Endothelial cell of umbilical vein (primary cell): ENCODE measurements at regions not wholly inside any gene's neighbourhood (a gene's known extent, or its start where the extent isn't known, plus 50 kb on each side); places are given as distances from the start of the nearest gene placed in this dataset.

Experiments used
- BruUV-seq: library from RNA; stranded (reverse); fragments of 400-500 nt; replicated peaks from 2 replicates; lab custom pipeline; 2021; lab: Mats Ljungman, UMichigan
- CTCF ChIA-PET: fragments of 300-600, 350-600 bp; sonication (Branson Sonifier 250); formaldehyde crosslinking; loops from one replicate; lab custom pipeline; 2021; ENCODE audit warnings: antibody characterized with exemption, inconsistent platforms; lab: Charles Lee
- POLR2A ChIA-PET: fragments of 300-600, 350-600 bp; sonication (Branson Sonifier 250); formaldehyde crosslinking; loops from one replicate; lab custom pipeline; 2021; ENCODE audit warnings: antibody characterized with exemption, inconsistent platforms; lab: Charles Lee
- DNase-seq: peaks from one replicate; pipeline ENCODE4 v3.0.0-alpha.2; 2011; ENCODE audit warnings: low read depth, low spot score
- FAIRE-seq: peaks from 2 replicates; lab custom pipeline; 2011; peaks lifted over from hg19 to GRCh38; lab: Jason Lieb, UNC
- H2AFZ ChIP-seq: 2 replicates; pipeline ENCODE4 v1.6.0; 2012; ENCODE audit warnings: low read depth, low read length, control low read depth, inconsistent platforms
- H3K27ac ChIP-seq: 2 replicates; pipeline ENCODE4 v1.5.1; 2011; ENCODE audit warnings: low read depth, mild to moderate bottlenecking, control low read depth, low read length, moderate library complexity; ENCODE audit not compliant: insufficient read depth
- H3K27me3 ChIP-seq, 2 experiments: 2 replicates each; pipeline versions ENCODE4 v1.6.0 to v1.6.1; 2011; ENCODE audit warnings: low read length in 2 of 2, mixed read lengths in 1 of 2; ENCODE audit not compliant: control insufficient read depth in 2 of 2, insufficient read depth in 2 of 2
- H3K36me3 ChIP-seq, 2 experiments: 2 replicates in 1 of 2; 3 replicates in 1 of 2; pipeline ENCODE4 v1.5.1; 2011; ENCODE audit warnings: low read length in 2 of 2, mild to moderate bottlenecking in 1 of 2, moderate library complexity in 1 of 2; ENCODE audit not compliant: control insufficient read depth in 2 of 2, insufficient read depth in 2 of 2; ENCODE audit errors: extremely low read depth in 1 of 2
- H3K4me1 ChIP-seq: 3 replicates; pipeline ENCODE4 v1.5.1; 2011; ENCODE audit warnings: mild to moderate bottlenecking, low read length; ENCODE audit not compliant: control insufficient read depth, insufficient read depth; ENCODE audit errors: extremely low read depth
- H3K4me2 ChIP-seq: 2 replicates; pipeline ENCODE4 v1.6.1; 2011; ENCODE audit warnings: low read length, control low read depth, mixed read lengths; ENCODE audit not compliant: insufficient read depth
- H3K4me3 ChIP-seq, 3 experiments: fragments of 200-600 bp in 1 of 3; sonication (generic), shearing (Covaris generic) in 1 of 3; replicated peaks in 1 of 3; 2 replicates each; pipeline ENCODE4 v1.5.1; 2011 to 2016; ENCODE audit warnings: control low read depth in 3 of 3, low read length in 3 of 3, mild to moderate bottlenecking in 2 of 3, inconsistent platforms in 1 of 3, low read depth in 1 of 3, moderate library complexity in 1 of 3; ENCODE audit not compliant: insufficient read depth in 1 of 3
- H3K79me2 ChIP-seq: 2 replicates; pipeline ENCODE4 v1.6.0; 2012; ENCODE audit warnings: low read length, inconsistent platforms; ENCODE audit not compliant: control insufficient read depth, insufficient read depth
- H3K9ac ChIP-seq: replicated peaks from 2 replicates; pipeline ENCODE3; 2011; ENCODE audit warnings: low read length, control low read depth; ENCODE audit not compliant: insufficient read depth; ENCODE audit errors: extremely low read depth
- H3K9me1 ChIP-seq: replicated peaks from 3 replicates; pipeline ENCODE4 v1.6.0; 2011; ENCODE audit warnings: mild to moderate bottlenecking, low read length; ENCODE audit not compliant: control insufficient read depth, insufficient read depth; ENCODE audit errors: extremely low read depth
- H3K9me3 ChIP-seq: replicated peaks from 2 replicates; pipeline ENCODE4 v1.5.1; 2012; ENCODE audit warnings: low read length, inconsistent platforms; ENCODE audit not compliant: control insufficient read depth, insufficient read depth
- H4K20me1 ChIP-seq: replicated peaks from 2 replicates; pipeline ENCODE3; 2011; ENCODE audit warnings: mild to moderate bottlenecking, low read length; ENCODE audit not compliant: control insufficient read depth, insufficient read depth; ENCODE audit errors: extremely low read depth
- CTCF ChIP-seq, 2 donors: IDR thresholded peaks; 1 replicate in 1 of 2; 2 replicates in 1 of 2; pipeline ENCODE4 v1.5.1; 2011; ENCODE audit warnings: low read length in 2 of 2, mild to moderate bottlenecking in 2 of 2, moderate library complexity in 2 of 2, control low read depth in 1 of 2, inconsistent platforms in 1 of 2, low read depth in 1 of 2; ENCODE audit not compliant: insufficient read depth in 1 of 2; ENCODE audit errors: extremely low read depth in 1 of 2
- EZH2 ChIP-seq: IDR thresholded peaks from 2 replicates; pipeline ENCODE4 v1.6.1; 2012; ENCODE audit warnings: borderline replicate concordance, low read depth, mild to moderate bottlenecking, moderate library complexity, low read length, inconsistent platforms; ENCODE audit not compliant: severe bottlenecking
- FOS ChIP-seq: IDR thresholded peaks from 2 replicates; pipeline ENCODE4 v1.6.1; 2011; ENCODE audit warnings: mild to moderate bottlenecking, low read length, moderate library complexity, borderline replicate concordance; ENCODE audit not compliant: insufficient read depth
- GATA2 ChIP-seq: IDR thresholded peaks from 2 replicates; pipeline ENCODE4 v1.7.0; 2011; ENCODE audit warnings: low read depth, mild to moderate bottlenecking, moderate library complexity, mixed read lengths, low read length; ENCODE audit not compliant: insufficient read length, insufficient read depth
- JUN ChIP-seq: IDR thresholded peaks from 2 replicates; pipeline ENCODE4 v1.6.1; 2011; ENCODE audit warnings: borderline replicate concordance, low read depth; ENCODE audit not compliant: insufficient read length, insufficient read depth
- MAX ChIP-seq: IDR thresholded peaks from 2 replicates; pipeline ENCODE4 v1.6.1; 2011; ENCODE audit not compliant: insufficient read depth, insufficient read length
- MYC ChIP-seq: IDR thresholded peaks from one replicate; pipeline ENCODE4 v1.6.1; 2011; ENCODE audit warnings: mild to moderate bottlenecking, low read depth, low read length
- POLR2A ChIP-seq: IDR thresholded peaks from 2 replicates; pipeline ENCODE4 v1.6.1; 2012; ENCODE audit warnings: low read depth, mild to moderate bottlenecking, control low read depth, low read length
- POLR2AphosphoS5 ChIP-seq: IDR thresholded peaks from 2 replicates; pipeline ENCODE4 v1.6.1; 2012; ENCODE audit warnings: low read depth, mild to moderate bottlenecking, control low read depth, low read length, moderate library complexity; ENCODE audit not compliant: insufficient read depth
- dilution Hi-C: fragments of 300-500 bp; cut with MboI; formaldehyde crosslinking; loops from one replicate; pipeline ENCODE4 v1.15.0; 2019; ENCODE audit warnings: low sequenced_read_pairs; ENCODE audit not compliant: extremely low pct_ligation_motif_present
- intact Hi-C: fragments of 100-400 bp; cut with micrococcal nuclease; formaldehyde crosslinking; loops from one replicate; pipeline ENCODE4 v1.10.0; 2022

GRCh38 chr13:58926858-58927257 lies 1236.9 kb downstream of the DIAPH3 start:
- Histone ChIP-seq H3K27me3 (no peaks in the 10 kb centered on the region), H3K4me2 (no peak overlapping the region), H3K9ac (no peak overlapping the region), H3K4me1 (no peaks in the 10 kb centered on the region), H3K9me3 (no peaks in the 10 kb centered on the region), H3K27ac (no peak overlapping the region), H3K36me3 (no peaks in the 10 kb centered on the region), H4K20me1 (no peaks in the 10 kb centered on the region), H3K4me3 (no peak overlapping the region), H3K9me1 (no peaks in the 10 kb centered on the region), H2AFZ (no peak overlapping the region), H3K79me2 (no peaks in the 10 kb centered on the region)
- CTCF ChIA-PET = no interaction called here
- dilution Hi-C loops (no loop called here), intact Hi-C loops (no loop called here)
- no TSS peak for BruUV-seq
- no peak for FAIRE-seq
- POLR2A ChIA-PET = no interaction called here
- DNase-seq = no peak
- TF ChIP-seq FOS (no peak), MAX (no peak), CTCF (IDR thresholded peaks at IDR 0.05; ENCODE audit: extremely low read depth in 1 of 2, insufficient read depth in 1 of 2, low read depth in 1 of 2, low read length in 2 of 2) (no peak), POLR2AphosphoS5 (no peak), EZH2 (no peak)

GRCh38 chr13:58933475-58933874 lies 1230.3 kb downstream of the DIAPH3 start:
- no peak for DNase-seq
- H3K9ac ChIP-seq = no peak overlapping the region
- dilution Hi-C loops = no loop called here
- ChIA-PET POLR2A (no interaction called here), CTCF (interaction anchor here (1.6 kb wide), 1 partner anchor 17 kb away, joined by 4 read pairs; no protein-coding TSS in a partner anchor)
- TF ChIP-seq MYC = no peak
- no peak for TF ChIP-seq JUN
- no peak for TF ChIP-seq CTCF (IDR thresholded peaks at IDR 0.05; ENCODE audit: extremely low read depth in 1 of 2, insufficient read depth in 1 of 2, low read depth in 1 of 2, low read length in 2 of 2)
- TF ChIP-seq POLR2A = no peak
- no peak for TF ChIP-seq GATA2
- no peak for TF ChIP-seq EZH2
- TF ChIP-seq POLR2AphosphoS5 = no peak
- TF ChIP-seq MAX = no peak
- TF ChIP-seq FOS = no peak
- H3K27me3 ChIP-seq = no peaks in the 10 kb centered on the region
- intact Hi-C loops = no loop called here
- no peak overlapping the region for H3K4me2 ChIP-seq
- H3K4me3 ChIP-seq = no peak overlapping the region
- FAIRE-seq = no peak
- no peaks in the 10 kb centered on the region for H3K9me1 ChIP-seq
- no peaks in the 10 kb centered on the region for H3K4me1 ChIP-seq
- no peak overlapping the region for H2AFZ ChIP-seq
- no peaks in the 10 kb centered on the region for H3K79me2 ChIP-seq
- no peak overlapping the region for H3K27ac ChIP-seq
- no peaks in the 10 kb centered on the region for H3K36me3 ChIP-seq
- no peaks in the 10 kb centered on the region for H4K20me1 ChIP-seq
- BruUV-seq = no TSS peak
- H3K9me3 ChIP-seq = no peaks in the 10 kb centered on the region
